H1 (cell line): ENCODE measurements at regions not wholly inside any gene's neighbourhood (a gene's known extent, or its start where the extent isn't known, plus 50 kb on each side); places are given as distances from the start of the nearest gene placed in this dataset.

Source experiments
- CTCF ChIA-PET: fragments of 300-600 bp; sonication (Branson Sonifier 250); formaldehyde crosslinking; loops from one replicate; lab custom pipeline; 2021; ENCODE audit not compliant: partially characterized antibody; lab: Charles Lee
- POLR2A ChIA-PET: fragments of 300-600 bp; sonication (Branson Sonifier 250); formaldehyde crosslinking; loops from one replicate; lab custom pipeline; 2021; ENCODE audit warnings: inconsistent platforms; ENCODE audit not compliant: partially characterized antibody; lab: Charles Lee
- DNase-seq, 2 experiments: peaks; one replicate each; pipeline versions ENCODE4 v3.0.0 to v3.0.0-alpha.2; 2010 to 2022; ENCODE audit warnings: low spot score in 2 of 2, low read depth in 1 of 2, mixed read lengths in 1 of 2
- FAIRE-seq: peaks from 2 replicates; lab custom pipeline; 2011; peaks lifted over from hg19 to GRCh38; lab: Jason Lieb, UNC
- H2AFZ ChIP-seq: 2 replicates; pipeline ENCODE4 v1.8.1; 2012; ENCODE audit warnings: low read length, inconsistent platforms
- H2AK5ac ChIP-seq: 2 replicates; pipeline ENCODE4 v1.6.1; 2013; ENCODE audit warnings: low read depth, low read length
- H2BK120ac ChIP-seq: replicated peaks from 2 replicates; pipeline ENCODE3; 2013; ENCODE audit warnings: low read depth, low read length, inconsistent platforms
- H2BK12ac ChIP-seq: 2 replicates; pipeline ENCODE4 v1.6.1; 2013; ENCODE audit warnings: low read depth, low read length
- H2BK15ac ChIP-seq: 2 replicates; pipeline ENCODE4 v1.6.1; 2013; ENCODE audit warnings: low read length
- H2BK20ac ChIP-seq: 2 replicates; pipeline ENCODE4 v1.6.1; 2013; ENCODE audit warnings: low read length
- H2BK5ac ChIP-seq: 2 replicates; pipeline ENCODE4 v1.6.1; 2013; ENCODE audit warnings: low read depth, low read length
- H3K14ac ChIP-seq: 2 replicates; pipeline ENCODE4 v1.6.1; 2013; ENCODE audit warnings: inconsistent platforms; ENCODE audit not compliant: insufficient read length
- H3K18ac ChIP-seq: 2 replicates; pipeline ENCODE4 v1.6.1; 2013; ENCODE audit warnings: low read length; ENCODE audit errors: extremely low read depth
- H3K23ac ChIP-seq: 2 replicates; pipeline ENCODE4 v1.6.1; 2013; ENCODE audit warnings: inconsistent platforms; ENCODE audit not compliant: insufficient read length
- H3K23me2 ChIP-seq: 2 replicates; pipeline ENCODE4 v1.6.1; 2013; ENCODE audit warnings: low read depth, low read length
- H3K27ac ChIP-seq: 2 replicates; pipeline ENCODE4 v1.6.1; 2011; ENCODE audit warnings: low read depth, low read length, inconsistent platforms
- H3K27me3 ChIP-seq, 4 experiments: replicated peaks in 1 of 4; 1 replicate in 1 of 4; 2 replicates in 3 of 4; pipeline versions ENCODE4 v1.6.1 to v1.8.1; 2011 to 2013; ENCODE audit warnings: low read length in 3 of 4, mild to moderate bottlenecking in 3 of 4, inconsistent platforms in 2 of 4, mixed read lengths in 2 of 4, moderate library complexity in 1 of 4; ENCODE audit not compliant: control insufficient read depth in 3 of 4, insufficient read depth in 3 of 4; ENCODE audit errors: extremely low read depth in 1 of 4
- H3K36me3 ChIP-seq, 4 experiments: 2 replicates each; pipeline versions ENCODE4 v1.6.1 to v1.8.1; 2011 to 2013; ENCODE audit warnings: mild to moderate bottlenecking in 4 of 4, low read length in 3 of 4, moderate library complexity in 2 of 4, control low read depth in 1 of 4, inconsistent platforms in 1 of 4; ENCODE audit not compliant: insufficient read depth in 4 of 4, control insufficient read depth in 2 of 4
- H3K4ac ChIP-seq: replicated peaks from 2 replicates; pipeline ENCODE3; 2013; ENCODE audit warnings: low read length, low read depth, mixed read lengths, inconsistent platforms; ENCODE audit not compliant: insufficient read length
- H3K4me1 ChIP-seq, 4 experiments: replicated peaks in 1 of 4; 1 replicate in 1 of 4; 2 replicates in 3 of 4; pipeline versions ENCODE4 v1.6.1 to v1.8.1; 2011 to 2013; ENCODE audit warnings: low read length in 3 of 4, inconsistent platforms in 2 of 4, mixed read lengths in 1 of 4; ENCODE audit not compliant: insufficient read depth in 4 of 4, control insufficient read depth in 3 of 4
- H3K4me2 ChIP-seq, 2 experiments: 2 replicates each; pipeline versions ENCODE4 v1.6.1 to v1.8.1; 2011 to 2013; ENCODE audit warnings: low read depth in 2 of 2, low read length in 2 of 2, control low read depth in 1 of 2, inconsistent platforms in 1 of 2, mild to moderate bottlenecking in 1 of 2; ENCODE audit not compliant: insufficient read depth in 1 of 2
- H3K4me3 ChIP-seq, 4 experiments: fragments of 200-600, 300-600 bp in 1 of 4; sonication (generic), shearing (Covaris generic), sonication (Bioruptor Twin) in 1 of 4; 2 replicates each; pipeline versions ENCODE4 v1.5.1 to v1.8.1; 2011 to 2016; ENCODE audit warnings: low read length in 4 of 4, low read depth in 3 of 4, control low read depth in 2 of 4, inconsistent platforms in 2 of 4, mild to moderate bottlenecking in 2 of 4, mixed read lengths in 1 of 4, moderate library complexity in 1 of 4; ENCODE audit not compliant: insufficient read depth in 2 of 4; ENCODE audit errors: extremely low read depth in 1 of 4
- H3K56ac ChIP-seq: replicated peaks from 2 replicates; pipeline ENCODE3; 2013; ENCODE audit warnings: low read depth, mild to moderate bottlenecking, mixed read lengths, low read length, inconsistent platforms; ENCODE audit not compliant: insufficient read length
- H3K79me1 ChIP-seq: 2 replicates; pipeline ENCODE4 v1.6.1; 2013; ENCODE audit warnings: low read depth, low read length, control low read depth
- H3K79me2 ChIP-seq, 2 experiments: 2 replicates each; pipeline versions ENCODE4 v1.6.1 to v1.8.1; 2012 to 2013; ENCODE audit warnings: low read length in 2 of 2, mild to moderate bottlenecking in 2 of 2, inconsistent platforms in 1 of 2; ENCODE audit not compliant: insufficient read depth in 2 of 2, control insufficient read depth in 1 of 2
- H3K9ac ChIP-seq, 4 experiments: replicated peaks in 1 of 4; 1 replicate in 1 of 4; 2 replicates in 3 of 4; pipeline versions ENCODE4 v1.6.1 to v1.8.1; 2011 to 2013; ENCODE audit warnings: low read depth in 3 of 4, low read length in 3 of 4, control low read depth in 2 of 4, mild to moderate bottlenecking in 2 of 4, moderate library complexity in 2 of 4, inconsistent platforms in 1 of 4; ENCODE audit errors: extremely low read depth in 1 of 4
- H3K9me3 ChIP-seq, 2 experiments: 2 replicates each; pipeline versions ENCODE4 v1.6.1 to v1.8.1; 2012 to 2013; ENCODE audit warnings: mild to moderate bottlenecking in 2 of 2, moderate library complexity in 2 of 2, control low read depth in 1 of 2, inconsistent platforms in 1 of 2, low read depth in 1 of 2, low read length in 1 of 2, mixed read lengths in 1 of 2; ENCODE audit not compliant: insufficient read depth in 2 of 2
- H4K20me1 ChIP-seq, 2 experiments: replicated peaks in 1 of 2; 2 replicates each; pipeline versions ENCODE3 to v1.8.1; 2011 to 2013; ENCODE audit warnings: inconsistent platforms in 2 of 2, low read length in 2 of 2, mild to moderate bottlenecking in 1 of 2; ENCODE audit not compliant: insufficient read depth in 2 of 2, control insufficient read depth in 1 of 2
- H4K5ac ChIP-seq: 2 replicates; pipeline ENCODE4 v1.6.1; 2013; ENCODE audit warnings: low read length, low read depth, mixed read lengths, inconsistent platforms; ENCODE audit not compliant: insufficient read length
- H4K8ac ChIP-seq: 2 replicates; pipeline ENCODE4 v1.8.0; 2013; ENCODE audit warnings: mild to moderate bottlenecking, moderate library complexity, low read length, inconsistent platforms; ENCODE audit not compliant: insufficient read depth; ENCODE audit errors: extremely low read depth
- H4K91ac ChIP-seq: replicated peaks from 2 replicates; pipeline ENCODE3; 2013; ENCODE audit warnings: low read length, mixed read lengths, inconsistent platforms; ENCODE audit not compliant: insufficient read length
- BACH1 ChIP-seq: IDR thresholded peaks from 2 replicates; pipeline ENCODE4 v1.6.1; 2012; ENCODE audit warnings: low read length, improper control_type of control experiment
- JUND ChIP-seq: IDR thresholded peaks from 2 replicates; pipeline ENCODE4 v1.6.1; 2011; ENCODE audit warnings: mild to moderate bottlenecking, improper control_type of control experiment, low read length
- SIX5 ChIP-seq: IDR thresholded peaks from 2 replicates; pipeline ENCODE4 v1.6.1; 2011; ENCODE audit warnings: mild to moderate bottlenecking, low read depth, low read length
- TCF12 ChIP-seq: IDR thresholded peaks from 2 replicates; pipeline ENCODE4 v1.6.1; 2011; ENCODE audit warnings: low read depth, mild to moderate bottlenecking, low read length
- YY1 ChIP-seq: IDR thresholded peaks from 2 replicates; pipeline ENCODE4 v1.6.1; 2011; ENCODE audit warnings: low read depth, mild to moderate bottlenecking, low read length
- WGBS, 2 experiments: shearing (Covaris generic) in 1 of 2; methylation state at CpG; one replicate each; pipeline versions ENCODE4 v1.1.6 to v1.1.7; 2013 to 2015; ENCODE audit warnings: low lambda C conversion rate in 2 of 2, mixed read lengths in 2 of 2, inconsistent platforms in 1 of 2, low coverage in 1 of 2, missing lambda C conversion rate in 1 of 2; ENCODE audit not compliant: insufficient replicate concordance in 2 of 2, insufficient coverage in 1 of 2, insufficient read length in 1 of 2; ENCODE audit errors: extremely low coverage in 1 of 2, missing lambda C conversion rate in 1 of 2; 5-methylcytosine and 5-hydroxymethylcytosine counted together

DNA sequence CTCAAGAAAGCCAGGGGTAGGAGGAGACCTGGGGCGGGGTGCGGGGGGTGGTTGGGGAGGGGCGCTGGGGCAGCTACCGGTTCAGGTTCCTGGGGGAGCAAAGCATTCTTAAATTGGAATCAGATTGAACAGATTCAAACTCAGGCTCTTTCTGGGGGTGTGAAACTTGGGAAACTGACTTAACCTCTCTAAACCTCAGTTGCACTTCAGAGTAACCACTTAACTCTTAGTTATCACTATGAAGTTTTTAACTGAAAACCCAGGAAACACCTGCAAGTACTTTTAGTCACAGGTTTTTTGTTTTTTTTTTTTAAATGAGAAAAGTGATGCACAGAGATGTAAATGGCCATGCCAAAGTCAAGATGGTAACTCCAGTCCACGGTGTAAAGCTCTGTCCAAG, 72.0 kb downstream of the RCN1 start:
- no peaks in the 10 kb centered on the region for H3K79me1 ChIP-seq
- H3K56ac ChIP-seq: no peak overlapping the region
- no peak overlapping the region for H4K5ac ChIP-seq
- H3K4ac ChIP-seq: no peak overlapping the region
- H3K18ac ChIP-seq: no peak overlapping the region
- H3K9me3 ChIP-seq: no peaks in the 10 kb centered on the region
- no peak overlapping the region for H2BK15ac ChIP-seq
- FAIRE-seq (no peak), DNase-seq (no peak)
- H3K4me1 ChIP-seq: no peaks in the 10 kb centered on the region
- H3K23ac ChIP-seq: no peak overlapping the region
- H2BK120ac ChIP-seq: no peak overlapping the region
- no peaks in the 10 kb centered on the region for H3K27me3 ChIP-seq
- H3K4me3 ChIP-seq: no peak overlapping the region
- no peaks in the 10 kb centered on the region for H3K23me2 ChIP-seq
- no peak overlapping the region for H2BK5ac ChIP-seq
- no peaks in the 10 kb centered on the region for H3K79me2 ChIP-seq
- H2BK12ac ChIP-seq: no peak overlapping the region
- no peak overlapping the region for H2AK5ac ChIP-seq
- 77% methylated on average over 5 of the region's 5 CpGs; no CpG with 5 or more reads in 1 of the 2 experiments for WGBS, 2 experiments
- H4K20me1 ChIP-seq: no peaks in the 10 kb centered on the region
- no peak overlapping the region for H3K14ac ChIP-seq
- no peak overlapping the region for H2BK20ac ChIP-seq
- no peak overlapping the region for H2AFZ ChIP-seq
- no peaks in the 10 kb centered on the region for H3K36me3 ChIP-seq
- H3K27ac ChIP-seq: no peak overlapping the region
- no peak overlapping the region for H3K9ac ChIP-seq
- H4K91ac ChIP-seq: no peak overlapping the region
- CTCF ChIA-PET: interaction anchor here (0.7 to 10.0 kb wide), 5 partner anchors 10 to 822 kb away, joined by 3 to 74 read pairs (median 5); partner anchors contain the start of gene RCN1
- H3K4me2 ChIP-seq: no peak overlapping the region
- H4K8ac ChIP-seq: no peak overlapping the region
- POLR2A ChIA-PET: interaction anchor here (1.4 kb wide), 1 partner anchor 72 kb away, joined by 4 read pairs; the partner anchor contains the start of gene RCN1
- TF ChIP-seq JUND (no peak), TCF12 (no peak), YY1 (no peak), SIX5 (no peak), BACH1 (no peak)
